ENCODE measurements at regions not wholly inside any gene's neighbourhood (a gene's known extent, or its start where the extent isn't known, plus 50 kb on each side); places are given as distances from the start of the nearest gene placed in this dataset.

DNA sequence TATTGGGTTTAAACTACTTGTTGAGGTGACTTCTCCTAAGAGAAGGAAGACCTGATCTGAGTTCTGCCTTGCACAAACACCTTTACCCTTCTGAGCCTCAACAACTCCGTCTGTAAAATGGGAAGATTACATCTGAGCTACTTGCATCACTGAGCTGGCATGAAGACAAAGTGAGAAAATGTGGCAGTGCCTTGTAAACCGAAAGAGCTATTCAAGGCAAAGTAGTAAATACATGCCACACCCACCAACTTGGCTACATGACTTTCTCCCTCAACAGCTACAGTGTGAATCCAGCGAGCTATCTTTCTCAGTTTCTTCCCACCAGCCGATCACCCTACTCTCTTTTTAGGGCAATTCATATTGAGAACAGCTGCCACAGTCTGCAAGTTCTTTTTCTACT lies 148.3 kb downstream of the FOXB1 start:
- Histone ChIP-seq H3K9me2 (ENCODE audit: insufficient read depth) (no peaks in the 10 kb centered on the region), H3K9ac (ENCODE audit: low read length) (no peak overlapping the region), H3K4me1 (ENCODE audit: control insufficient read depth in 1 of 2, insufficient read depth in 2 of 2, low read length in 2 of 2) (no peaks in the 10 kb centered on the region), H3K27ac (ENCODE audit: low read depth, low read length) (no peak overlapping the region), H3K79me2 (ENCODE audit: insufficient read depth, low read length) (no peaks in the 10 kb centered on the region), H3K9me3 (ENCODE audit: control insufficient read depth in 1 of 2, insufficient read depth in 1 of 2, low read depth in 1 of 2, low read length in 2 of 2) (no peaks in the 10 kb centered on the region), H2AFZ (ENCODE audit: low read depth, low read length, poor library complexity, severe bottlenecking) (no peak overlapping the region), H3K4me2 (ENCODE audit: low read length) (no peak overlapping the region), H3K27me3 (ENCODE audit: insufficient read depth, low read length) (peaks cover 76% of the 10 kb centered on the region), H4K20me1 (ENCODE audit: insufficient read depth) (no peaks in the 10 kb centered on the region), H3K4me3 (replicated peaks in 1 of 2; ENCODE audit: low read depth in 1 of 2, low read length in 2 of 2) (no peak overlapping the region), H3K36me3 (ENCODE audit: control insufficient read depth in 1 of 2, insufficient read depth in 2 of 2, low read length in 2 of 2) (no peaks in the 10 kb centered on the region)
- intact Hi-C loops (cut with micrococcal nuclease), result no loop called here
- DNase-seq (ENCODE audit: low read depth, low spot score) (no peak), ATAC-seq (no peak)
- ChIA-PET POLR2A (no interaction called here), RAD21 (ENCODE audit: low non-redundant PET in 1 of 2, low total read pairs in 2 of 2, uncharacterized antibody in 2 of 2, unreplicated experiment in 2 of 2) (no interaction called here), CTCF (no interaction called here)
- TF ChIP-seq, protein P1, sequence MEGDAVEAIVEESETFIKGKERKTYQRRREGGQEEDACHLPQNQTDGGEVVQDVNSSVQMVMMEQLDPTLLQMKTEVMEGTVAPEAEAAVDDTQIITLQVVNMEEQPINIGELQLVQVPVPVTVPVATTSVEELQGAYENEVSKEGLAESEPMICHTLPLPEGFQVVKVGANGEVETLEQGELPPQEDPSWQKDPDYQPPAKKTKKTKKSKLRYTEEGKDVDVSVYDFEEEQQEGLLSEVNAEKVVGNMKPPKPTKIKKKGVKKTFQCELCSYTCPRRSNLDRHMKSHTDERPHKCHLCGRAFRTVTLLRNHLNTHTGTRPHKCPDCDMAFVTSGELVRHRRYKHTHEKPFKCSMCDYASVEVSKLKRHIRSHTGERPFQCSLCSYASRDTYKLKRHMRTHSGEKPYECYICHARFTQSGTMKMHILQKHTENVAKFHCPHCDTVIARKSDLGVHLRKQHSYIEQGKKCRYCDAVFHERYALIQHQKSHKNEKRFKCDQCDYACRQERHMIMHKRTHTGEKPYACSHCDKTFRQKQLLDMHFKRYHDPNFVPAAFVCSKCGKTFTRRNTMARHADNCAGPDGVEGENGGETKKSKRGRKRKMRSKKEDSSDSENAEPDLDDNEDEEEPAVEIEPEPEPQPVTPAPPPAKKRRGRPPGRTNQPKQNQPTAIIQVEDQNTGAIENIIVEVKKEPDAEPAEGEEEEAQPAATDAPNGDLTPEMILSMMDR (IDR thresholded peaks at IDR 0.05 in 2 of 3, conservative IDR thresholded peaks at IDR 0.05 in 1 of 3; ENCODE audit: borderline replicate concordance in 1 of 3, insufficient read depth in 1 of 3, low read depth in 2 of 3, low read length in 2 of 3), result no peak
- TF ChIP-seq ZNF274 (IDR thresholded peaks at IDR 0.05; ENCODE audit: low read depth, low read length) (no peak), EZH2phosphoT487 (IDR thresholded peaks at IDR 0.05; ENCODE audit: borderline replicate concordance) (no peak), SRF (IDR thresholded peaks at IDR 0.05; ENCODE audit: low read depth) (no peak), SP1 (IDR thresholded peaks at IDR 0.05; ENCODE audit: low read depth) (no peak), POLR2AphosphoS5 (IDR thresholded peaks at IDR 0.05; ENCODE audit: low read depth, low read length) (no peak), POLR2A (IDR thresholded peaks at IDR 0.05; ENCODE audit: borderline replicate concordance, extremely low read depth, insufficient read depth, insufficient read length) (no peak), SIN3A (IDR thresholded peaks at IDR 0.05; ENCODE audit: low read depth) (no peak), CEBPB (IDR thresholded peaks at IDR 0.05; ENCODE audit: low read depth) (no peak), FOSL1 (IDR thresholded peaks at IDR 0.05; ENCODE audit: low read depth) (no peak), RAD21 (IDR thresholded peaks at IDR 0.05; ENCODE audit: low read depth) (no peak), ELF1 (IDR thresholded peaks at IDR 0.05; ENCODE audit: borderline replicate concordance, low read depth) (no peak), EGR1 (IDR thresholded peaks at IDR 0.05; ENCODE audit: low read depth) (no peak), ZFX (IDR thresholded peaks at IDR 0.05) (no peak)
- TF ChIP-seq, protein P2, sequence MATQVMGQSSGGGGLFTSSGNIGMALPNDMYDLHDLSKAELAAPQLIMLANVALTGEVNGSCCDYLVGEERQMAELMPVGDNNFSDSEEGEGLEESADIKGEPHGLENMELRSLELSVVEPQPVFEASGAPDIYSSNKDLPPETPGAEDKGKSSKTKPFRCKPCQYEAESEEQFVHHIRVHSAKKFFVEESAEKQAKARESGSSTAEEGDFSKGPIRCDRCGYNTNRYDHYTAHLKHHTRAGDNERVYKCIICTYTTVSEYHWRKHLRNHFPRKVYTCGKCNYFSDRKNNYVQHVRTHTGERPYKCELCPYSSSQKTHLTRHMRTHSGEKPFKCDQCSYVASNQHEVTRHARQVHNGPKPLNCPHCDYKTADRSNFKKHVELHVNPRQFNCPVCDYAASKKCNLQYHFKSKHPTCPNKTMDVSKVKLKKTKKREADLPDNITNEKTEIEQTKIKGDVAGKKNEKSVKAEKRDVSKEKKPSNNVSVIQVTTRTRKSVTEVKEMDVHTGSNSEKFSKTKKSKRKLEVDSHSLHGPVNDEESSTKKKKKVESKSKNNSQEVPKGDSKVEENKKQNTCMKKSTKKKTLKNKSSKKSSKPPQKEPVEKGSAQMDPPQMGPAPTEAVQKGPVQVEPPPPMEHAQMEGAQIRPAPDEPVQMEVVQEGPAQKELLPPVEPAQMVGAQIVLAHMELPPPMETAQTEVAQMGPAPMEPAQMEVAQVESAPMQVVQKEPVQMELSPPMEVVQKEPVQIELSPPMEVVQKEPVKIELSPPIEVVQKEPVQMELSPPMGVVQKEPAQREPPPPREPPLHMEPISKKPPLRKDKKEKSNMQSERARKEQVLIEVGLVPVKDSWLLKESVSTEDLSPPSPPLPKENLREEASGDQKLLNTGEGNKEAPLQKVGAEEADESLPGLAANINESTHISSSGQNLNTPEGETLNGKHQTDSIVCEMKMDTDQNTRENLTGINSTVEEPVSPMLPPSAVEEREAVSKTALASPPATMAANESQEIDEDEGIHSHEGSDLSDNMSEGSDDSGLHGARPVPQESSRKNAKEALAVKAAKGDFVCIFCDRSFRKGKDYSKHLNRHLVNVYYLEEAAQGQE (IDR thresholded peaks at IDR 0.05; ENCODE audit: low read depth), result no peak
- TF ChIP-seq, protein P3, sequence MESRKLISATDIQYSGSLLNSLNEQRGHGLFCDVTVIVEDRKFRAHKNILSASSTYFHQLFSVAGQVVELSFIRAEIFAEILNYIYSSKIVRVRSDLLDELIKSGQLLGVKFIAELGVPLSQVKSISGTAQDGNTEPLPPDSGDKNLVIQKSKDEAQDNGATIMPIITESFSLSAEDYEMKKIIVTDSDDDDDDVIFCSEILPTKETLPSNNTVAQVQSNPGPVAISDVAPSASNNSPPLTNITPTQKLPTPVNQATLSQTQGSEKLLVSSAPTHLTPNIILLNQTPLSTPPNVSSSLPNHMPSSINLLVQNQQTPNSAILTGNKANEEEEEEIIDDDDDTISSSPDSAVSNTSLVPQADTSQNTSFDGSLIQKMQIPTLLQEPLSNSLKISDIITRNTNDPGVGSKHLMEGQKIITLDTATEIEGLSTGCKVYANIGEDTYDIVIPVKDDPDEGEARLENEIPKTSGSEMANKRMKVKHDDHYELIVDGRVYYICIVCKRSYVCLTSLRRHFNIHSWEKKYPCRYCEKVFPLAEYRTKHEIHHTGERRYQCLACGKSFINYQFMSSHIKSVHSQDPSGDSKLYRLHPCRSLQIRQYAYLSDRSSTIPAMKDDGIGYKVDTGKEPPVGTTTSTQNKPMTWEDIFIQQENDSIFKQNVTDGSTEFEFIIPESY (IDR thresholded peaks at IDR 0.05; ENCODE audit: extremely low read depth, insufficient replicate concordance, low read length), result no peak
- TF ChIP-seq, protein P4, sequence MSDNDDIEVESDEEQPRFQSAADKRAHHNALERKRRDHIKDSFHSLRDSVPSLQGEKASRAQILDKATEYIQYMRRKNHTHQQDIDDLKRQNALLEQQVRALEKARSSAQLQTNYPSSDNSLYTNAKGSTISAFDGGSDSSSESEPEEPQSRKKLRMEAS (IDR thresholded peaks at IDR 0.05), result no peak
- TF ChIP-seq, protein P5, sequence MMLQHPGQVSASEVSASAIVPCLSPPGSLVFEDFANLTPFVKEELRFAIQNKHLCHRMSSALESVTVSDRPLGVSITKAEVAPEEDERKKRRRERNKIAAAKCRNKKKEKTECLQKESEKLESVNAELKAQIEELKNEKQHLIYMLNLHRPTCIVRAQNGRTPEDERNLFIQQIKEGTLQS (IDR thresholded peaks at IDR 0.05), result no peak
- no TSS peak for BruUV-seq (replicated peaks)

Measured in HCT116 (cell line).